ENCODE measurements at regions not wholly inside any gene's neighbourhood (a gene's known extent, or its start where the extent isn't known, plus 50 kb on each side); places are given as distances from the start of the nearest gene placed in this dataset.
"Not testable (repeated sequence)": the region's sequence is repeated elsewhere in the genome, so short reads cannot be mapped to it uniquely, and the experiment has no call there.

DNA sequence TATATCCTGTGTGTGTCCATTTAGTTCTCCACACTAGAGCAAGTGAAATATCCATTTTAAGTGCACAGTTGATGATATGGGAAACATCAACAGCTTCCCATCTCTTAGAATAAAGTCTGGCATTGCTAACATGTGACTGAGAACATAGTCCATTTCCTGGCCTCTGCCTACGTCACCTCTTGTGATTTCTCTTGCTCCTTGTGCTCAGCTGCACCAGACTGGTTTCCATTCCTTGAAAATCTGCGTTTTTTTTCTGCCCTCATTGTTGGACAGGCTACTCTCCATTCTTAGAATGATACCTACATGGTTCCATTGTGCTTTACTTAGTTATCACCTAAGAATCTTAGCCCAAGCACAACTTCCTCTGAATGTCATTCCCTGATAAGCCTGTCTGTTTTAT lies 851.2 kb upstream of the ID2 start:
- no peak for DNase-seq

- DNase-seq: no peak
Observed at GRCh38 chr2:7835151-7835550, 846.7 kb upstream of the ID2 start.

DNA sequence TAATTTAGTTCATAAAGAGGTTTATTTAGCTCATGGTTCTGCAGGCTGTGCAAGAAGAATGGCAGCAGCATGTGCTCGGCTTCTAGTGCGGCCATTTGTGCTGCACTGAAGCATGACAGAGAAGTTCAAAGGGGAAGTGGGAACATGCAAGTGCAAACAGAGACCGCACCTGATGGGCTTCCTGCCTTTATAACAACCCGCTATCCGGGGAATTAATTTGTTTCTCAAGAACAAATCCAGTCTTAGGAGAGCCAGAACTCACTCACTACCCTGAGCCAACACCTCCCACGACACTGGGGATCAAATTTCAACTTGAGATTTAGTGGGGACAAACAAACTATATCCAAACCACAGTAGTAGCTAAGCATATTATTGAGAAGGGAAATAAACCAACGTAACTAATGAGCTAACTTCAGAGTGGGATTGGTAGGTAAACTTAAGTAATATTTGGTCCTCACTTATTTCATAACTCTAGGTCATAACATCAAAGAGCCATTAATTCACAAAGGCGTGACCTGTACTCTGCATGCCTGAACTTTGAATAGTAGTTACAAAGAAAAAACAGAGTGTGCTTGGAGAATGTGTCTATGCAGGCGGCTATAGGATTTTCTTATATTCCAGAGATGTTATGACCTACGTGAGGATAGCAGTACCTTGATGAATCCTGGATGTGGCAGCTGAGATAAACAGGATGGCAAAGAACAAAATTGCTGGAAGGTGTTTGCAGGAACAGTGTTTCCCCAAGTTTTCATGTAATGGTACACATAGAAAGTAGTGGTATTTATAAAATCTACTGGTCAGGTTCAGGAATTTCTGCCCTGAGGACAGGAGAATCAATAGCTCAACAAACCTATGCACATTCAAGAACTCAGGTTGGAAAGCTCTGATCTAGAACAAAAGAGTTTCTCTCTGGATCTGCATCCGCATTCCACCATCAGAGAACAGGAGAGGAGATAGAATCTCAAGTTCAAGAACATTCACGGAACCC lies 845.9 kb upstream of the ID2 start:
- no peak for DNase-seq

GRCh38 chr2:7837237-7837760 lies 844.6 kb upstream of the ID2 start:
- no peak for DNase-seq

DNA sequence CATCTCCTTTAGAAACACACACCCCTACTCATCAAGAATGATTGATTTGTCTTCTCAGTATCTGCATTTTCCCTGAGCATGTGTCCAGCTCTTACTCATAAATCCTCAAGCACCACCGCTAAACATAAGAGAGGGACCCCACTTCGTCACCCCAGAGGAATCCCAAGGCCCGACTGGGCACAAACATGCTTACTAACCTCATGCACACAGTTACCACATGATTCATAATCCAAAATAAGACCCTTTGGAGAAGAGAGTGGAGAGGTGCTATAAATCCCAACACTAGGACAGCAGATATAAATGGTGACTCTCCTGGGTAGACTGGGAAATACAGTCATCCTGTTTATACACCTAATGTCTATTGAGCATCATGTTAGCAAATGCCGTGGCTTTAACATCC lies 843.2 kb upstream of the ID2 start:
- no peak for DNase-seq

DNA sequence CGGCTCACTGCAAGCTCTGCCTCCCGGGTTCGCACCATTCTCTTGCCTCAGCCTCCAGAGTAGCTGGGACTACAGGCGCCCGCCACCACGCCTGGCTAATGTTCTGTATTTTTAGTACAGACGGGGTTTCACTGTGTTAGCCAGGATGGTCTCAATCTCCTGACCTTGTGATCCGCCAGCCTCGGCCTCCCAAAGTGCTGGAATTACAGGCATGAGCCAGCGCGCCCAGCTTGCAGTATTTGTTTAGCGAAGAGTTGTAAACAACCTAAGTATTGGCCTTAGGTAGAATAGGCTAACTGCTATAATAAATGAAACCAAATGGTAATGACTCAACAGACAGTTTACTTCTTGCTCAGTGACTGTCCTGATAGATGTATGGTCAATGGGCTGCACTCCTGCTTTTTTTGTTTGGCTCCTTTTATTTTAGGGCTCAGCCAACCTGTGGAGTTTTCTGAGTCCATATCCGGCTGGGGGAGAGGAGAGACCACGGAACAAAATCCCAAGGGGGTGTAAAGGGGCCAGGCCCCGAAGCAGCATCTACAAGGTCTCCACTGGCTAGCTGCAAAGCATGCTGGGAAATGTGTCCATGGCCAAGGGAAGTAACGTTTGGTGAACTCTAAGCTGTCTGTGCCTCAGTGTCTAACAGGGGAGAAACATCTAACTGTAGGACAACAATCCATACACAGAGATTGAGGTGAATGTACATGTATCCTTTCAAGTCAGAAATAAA lies 841.0 kb upstream of the ID2 start:
- no peak for DNase-seq

GRCh38 chr2:7841751-7842150 lies 840.1 kb upstream of the ID2 start:
- DNase-seq: no peak

DNA sequence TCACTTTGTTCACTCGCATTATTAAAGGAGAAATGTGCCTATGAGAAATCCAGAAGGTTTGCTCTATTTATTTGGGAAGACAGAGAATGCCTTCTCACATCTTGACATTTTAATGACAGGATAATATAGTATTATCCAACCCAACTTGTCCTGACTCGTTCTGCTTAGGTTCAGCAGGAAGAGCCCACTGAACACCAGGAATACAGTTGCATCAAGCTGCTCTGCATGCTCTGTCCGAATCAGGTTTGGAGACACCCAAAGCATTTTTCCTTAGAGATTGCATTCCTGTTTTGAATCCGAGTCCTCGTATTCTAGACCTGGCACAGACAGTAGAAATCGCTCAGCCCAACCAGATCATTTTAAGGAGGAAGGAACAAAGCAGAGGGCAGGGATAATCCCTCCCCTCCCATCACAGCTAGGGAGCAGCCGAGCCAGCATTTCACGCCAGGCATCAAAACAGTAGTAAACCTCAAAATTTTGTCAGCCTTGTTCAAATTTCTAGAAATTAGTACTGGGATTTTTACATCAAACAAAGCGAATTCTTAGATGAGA lies 837.4 kb upstream of the ID2 start:
- no peak for DNase-seq

DNA sequence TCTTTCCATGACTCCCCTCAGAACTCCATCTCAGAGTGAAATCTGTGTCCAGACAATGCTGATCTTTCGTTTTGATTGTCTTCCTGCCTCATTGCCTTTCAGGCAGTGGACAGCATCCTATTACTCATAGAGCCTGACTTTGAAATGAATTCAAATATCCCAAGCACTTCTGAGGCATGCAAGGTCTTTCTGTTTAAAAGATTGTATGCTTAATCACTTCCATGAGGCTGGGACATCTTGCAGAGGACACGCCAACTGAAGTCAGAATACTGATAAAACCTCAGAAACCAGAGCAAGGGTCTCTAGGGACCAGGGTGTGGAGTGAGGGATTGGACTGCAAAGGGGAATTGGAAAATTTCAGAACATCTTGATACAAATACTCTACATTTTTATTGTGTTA lies 836.5 kb upstream of the ID2 start:
- DNase-seq: no peak

- DNase-seq: no peak
Observed at GRCh38 chr2:7846607-7847006, 835.2 kb upstream of the ID2 start.

DNA sequence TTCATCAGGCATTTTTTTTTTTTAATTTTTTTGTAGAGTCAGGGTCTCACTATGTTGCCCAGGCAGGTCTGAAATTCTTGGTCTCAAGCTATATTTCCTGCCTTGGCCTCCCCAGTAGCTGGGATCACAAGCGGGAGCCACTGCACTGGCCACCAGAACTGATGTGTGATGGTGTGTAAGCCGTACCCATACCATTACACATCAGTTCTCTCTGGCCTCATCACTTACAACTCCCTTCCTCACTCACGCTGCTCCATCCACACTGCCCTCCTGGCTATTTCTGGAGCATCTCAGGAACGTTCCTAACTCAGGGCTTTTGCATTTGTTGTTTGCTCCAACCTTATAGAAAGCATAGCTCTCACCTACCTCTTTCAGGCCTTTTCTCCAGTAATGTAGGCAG lies 834.5 kb upstream of the ID2 start:
- DNase-seq: no peak

GRCh38 chr2:7849027-7849426 lies 832.8 kb upstream of the ID2 start:
- no peak for DNase-seq

DNA sequence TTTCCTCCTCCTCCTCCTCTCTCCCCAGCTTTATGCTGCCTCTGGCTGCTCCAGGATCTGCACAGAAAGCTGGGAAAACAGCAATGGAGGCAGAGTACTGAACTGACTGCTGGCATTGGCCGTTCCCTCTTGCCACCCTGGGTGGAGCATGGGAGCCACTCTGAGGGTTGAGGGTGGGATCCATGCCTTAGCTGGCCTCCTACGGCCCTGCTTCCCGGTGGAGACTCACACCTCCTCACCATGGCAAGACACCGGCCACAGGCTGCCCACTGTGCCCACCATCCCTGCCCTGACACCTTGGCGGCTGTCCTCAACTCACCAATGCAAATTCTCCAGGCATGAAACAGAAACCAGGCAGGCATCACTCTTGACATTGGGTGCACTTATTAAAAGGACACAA lies 832.3 kb upstream of the ID2 start:
- DNase-seq: no peak

DNA sequence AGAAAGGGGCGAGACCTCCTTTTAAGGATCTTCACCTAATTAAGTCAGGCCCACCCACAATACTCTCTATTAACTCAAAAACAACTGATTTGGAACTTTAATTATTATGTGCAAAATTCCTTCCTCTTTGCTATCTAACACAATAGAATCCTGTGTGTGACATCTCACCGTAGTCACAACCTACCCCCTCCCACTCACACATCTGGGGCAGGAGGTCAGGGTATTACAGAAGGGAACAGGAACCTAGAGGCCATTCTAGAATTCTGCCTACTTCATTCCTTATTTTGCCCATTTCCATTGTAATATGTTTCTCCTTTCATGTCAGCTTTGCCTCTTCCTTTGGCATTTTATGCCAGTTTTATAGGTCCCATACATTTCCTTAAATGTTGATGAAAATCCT lies 829.3 kb upstream of the ID2 start:
- no peak for DNase-seq

GRCh38 chr2:7857904-7858303 lies 824.0 kb upstream of the ID2 start:
- no peak for DNase-seq

- DNase-seq: no peak
Observed at GRCh38 chr2:7858624-7859023, 823.2 kb upstream of the ID2 start.

DNA sequence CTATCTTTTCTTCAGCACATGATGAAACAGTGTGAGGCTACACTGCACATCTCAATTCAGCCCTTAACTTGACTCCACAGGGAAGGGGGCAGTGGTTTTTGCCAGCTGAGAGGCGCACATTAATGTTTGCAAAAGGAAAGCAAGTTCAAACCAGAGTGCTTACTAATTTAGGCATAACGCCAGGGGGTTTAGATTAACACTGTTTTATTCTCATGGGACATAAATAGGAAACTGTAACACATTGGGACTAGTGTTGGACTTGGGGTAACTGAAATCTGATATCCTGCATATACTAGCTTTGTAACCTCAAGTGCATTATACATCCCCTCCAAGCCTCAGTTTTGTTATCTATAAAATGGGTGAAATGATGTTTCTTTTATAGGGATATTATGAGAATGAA lies 821.2 kb upstream of the ID2 start:
- no peak for DNase-seq

- no peak for DNase-seq
Observed at GRCh38 chr2:7861910-7862702, 819.8 kb upstream of the ID2 start.

- no peak for DNase-seq
Observed at GRCh38 chr2:7866104-7866503, 815.8 kb upstream of the ID2 start.

- DNase-seq: no peak
Observed at GRCh38 chr2:7866825-7867224, 815.0 kb upstream of the ID2 start.

DNA sequence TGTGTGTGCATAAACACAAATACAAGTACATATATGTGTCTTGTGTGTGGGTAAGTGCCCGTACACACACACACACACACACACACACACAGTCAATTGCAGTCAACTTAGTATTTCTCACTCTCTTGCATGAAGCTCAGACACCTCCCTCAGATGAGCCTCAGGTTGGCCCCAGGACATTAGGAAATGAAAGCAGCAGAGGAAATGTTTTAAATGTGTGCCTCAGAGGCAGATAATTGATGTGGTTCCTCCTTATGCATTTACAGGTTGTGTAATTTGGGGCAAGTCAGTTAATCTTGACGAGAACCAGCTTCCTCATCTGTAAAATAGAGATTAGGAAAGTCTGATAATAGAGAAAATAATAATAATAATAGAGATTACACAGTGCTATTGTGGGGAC lies 814.0 kb upstream of the ID2 start:
- DNase-seq: peak; percentile 23

GRCh38 chr2:7868836-7869235 lies 813.0 kb upstream of the ID2 start:
- DNase-seq: no peak

DNA sequence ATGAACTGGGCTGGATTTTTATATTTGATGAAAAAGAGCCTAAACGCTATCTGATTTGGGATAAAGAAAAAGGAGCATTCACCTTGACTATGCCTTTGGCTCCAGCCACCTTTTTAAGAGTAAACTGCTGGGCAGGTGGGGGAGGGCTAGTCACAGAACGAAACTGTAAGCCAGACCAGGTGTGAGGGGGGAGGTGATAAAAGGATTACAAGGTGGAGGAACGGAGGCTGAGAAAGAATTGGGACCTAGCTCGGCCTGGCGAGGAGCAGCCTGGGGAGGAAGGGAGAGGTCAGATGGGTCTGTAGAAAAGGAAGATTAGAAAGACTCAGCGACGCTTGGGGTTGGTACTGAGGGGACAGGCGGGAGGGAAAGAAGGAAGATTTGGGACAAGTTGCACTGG lies 805.4 kb upstream of the ID2 start:
- DNase-seq: not testable (repeated sequence)
